ENCODE measurements at regions not wholly inside any gene's neighbourhood (a gene's known extent, or its start where the extent isn't known, plus 50 kb on each side); places are given as distances from the start of the nearest gene placed in this dataset.
"Not testable (repeated sequence)": the region's sequence is repeated elsewhere in the genome, so short reads cannot be mapped to it uniquely, and the experiment has no call there.

- no peak for DNase-seq (ENCODE audit: low spot score)
Measured at GRCh38 chr9:12271421-12271891, 421.7 kb upstream of the TYRP1 start.

DNA sequence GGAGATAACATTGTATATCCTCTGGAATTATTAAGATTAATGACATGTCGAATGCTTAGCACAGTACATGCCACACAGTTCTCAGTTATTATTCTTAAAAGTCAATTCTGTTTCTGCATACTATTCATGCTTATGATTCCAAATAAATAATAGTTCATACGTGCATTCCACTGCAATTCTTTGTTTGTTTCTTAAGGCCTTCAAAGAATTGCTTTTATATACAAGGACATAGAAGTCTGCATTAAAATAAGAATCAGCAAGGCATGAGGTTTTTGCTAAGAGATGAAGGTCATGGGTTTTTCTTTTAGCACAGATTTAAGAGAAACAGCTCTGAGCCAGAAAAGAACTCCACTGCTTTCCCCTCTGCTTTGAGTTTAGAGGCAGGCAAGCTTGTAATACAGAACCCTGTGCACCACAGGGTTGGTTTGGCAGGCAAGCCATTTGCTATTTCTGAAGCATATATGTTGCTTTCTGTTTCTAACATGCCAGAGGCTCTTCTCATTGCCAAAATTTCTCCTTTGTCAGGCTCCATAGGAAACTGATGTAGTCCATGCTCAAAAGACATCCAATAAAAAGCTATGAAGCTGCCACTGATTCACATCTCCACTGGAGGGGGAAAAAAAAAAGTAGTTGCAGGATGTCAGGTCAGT is 420.6 kb upstream of the TYRP1 start:
- DNase-seq (ENCODE audit: low spot score), result no peak

GRCh38 chr9:12274577-12274976 is 418.6 kb upstream of the TYRP1 start:
- DNase-seq (ENCODE audit: low spot score), result no peak

GRCh38 chr9:12276505-12276904 is 416.7 kb upstream of the TYRP1 start:
- no peak for DNase-seq (ENCODE audit: low spot score)

DNA sequence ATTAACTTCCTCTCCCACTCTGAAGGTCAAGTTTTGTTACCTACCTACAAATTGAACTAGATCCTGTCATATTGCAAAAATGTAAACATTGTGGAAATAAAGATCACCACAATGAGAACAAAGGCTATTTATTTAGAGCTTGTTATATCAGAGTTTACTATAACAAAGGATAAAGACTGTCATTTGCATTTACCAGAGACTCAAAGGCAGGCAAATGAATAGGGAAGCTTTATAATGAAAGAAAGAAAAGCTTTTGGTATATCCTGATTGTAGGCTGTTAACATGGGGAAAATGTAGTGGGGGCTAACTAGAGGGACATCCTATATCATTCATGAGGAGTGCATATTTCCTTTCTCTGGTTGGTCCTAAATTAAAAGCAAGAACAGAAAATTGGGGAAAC is 403.5 kb upstream of the TYRP1 start:
- DNase-seq (ENCODE audit: low spot score), result no peak

DNA sequence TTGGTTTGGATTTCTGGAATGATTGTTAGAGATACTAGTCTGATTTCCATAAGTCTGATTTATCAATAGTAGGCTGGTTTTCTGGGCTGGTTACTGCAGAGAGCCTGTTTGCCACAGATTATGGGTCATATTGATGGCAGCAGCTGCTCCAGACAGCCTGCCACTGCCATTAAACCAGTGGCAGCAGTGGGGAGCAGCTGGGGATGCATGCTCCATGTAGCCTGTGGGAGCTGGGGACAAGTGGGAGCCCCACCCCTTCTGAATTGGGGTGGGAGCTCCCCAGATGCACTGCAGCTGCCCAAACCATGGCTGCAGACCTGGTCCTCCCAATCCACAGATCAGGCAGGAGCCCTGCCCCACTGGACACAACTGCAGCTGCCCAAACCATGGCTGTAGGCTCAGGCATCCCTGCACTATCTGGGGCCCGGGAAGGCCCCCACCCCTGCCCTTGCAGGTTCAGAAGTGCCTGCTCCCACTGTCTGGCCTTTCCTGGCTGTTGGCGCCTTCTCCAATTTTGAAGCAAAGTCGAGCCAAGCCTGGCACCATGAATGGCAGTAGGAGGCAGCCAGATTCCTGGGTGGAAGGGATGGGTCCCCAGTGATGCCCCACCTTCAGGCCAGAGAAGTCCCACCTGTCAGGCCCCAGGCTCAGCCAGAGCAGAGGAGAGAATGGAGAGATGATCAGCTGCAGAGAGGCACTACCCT is 402.9 kb upstream of the TYRP1 start:
- no peak for DNase-seq (ENCODE audit: low spot score)

DNA sequence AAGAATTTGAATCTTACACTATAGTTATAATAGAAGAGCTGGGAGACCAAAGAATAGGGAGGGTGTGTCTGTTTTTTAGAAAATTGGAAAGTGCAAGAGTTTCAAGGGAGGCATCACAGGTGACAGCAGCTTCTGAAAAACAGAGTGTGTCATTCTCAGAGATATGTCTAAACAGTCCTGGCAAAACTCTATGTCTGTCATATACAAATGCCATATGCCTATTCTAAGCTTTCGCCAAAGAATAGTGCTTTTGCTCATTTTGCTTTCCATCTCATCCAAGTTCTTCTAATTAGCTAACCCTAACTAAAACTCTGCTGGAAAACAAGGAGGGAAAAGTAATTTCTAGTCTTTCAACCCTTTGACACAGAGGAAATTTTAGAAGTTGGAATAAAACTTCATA is 388.0 kb upstream of the TYRP1 start:
- no peak for DNase-seq (ENCODE audit: low spot score)

DNA sequence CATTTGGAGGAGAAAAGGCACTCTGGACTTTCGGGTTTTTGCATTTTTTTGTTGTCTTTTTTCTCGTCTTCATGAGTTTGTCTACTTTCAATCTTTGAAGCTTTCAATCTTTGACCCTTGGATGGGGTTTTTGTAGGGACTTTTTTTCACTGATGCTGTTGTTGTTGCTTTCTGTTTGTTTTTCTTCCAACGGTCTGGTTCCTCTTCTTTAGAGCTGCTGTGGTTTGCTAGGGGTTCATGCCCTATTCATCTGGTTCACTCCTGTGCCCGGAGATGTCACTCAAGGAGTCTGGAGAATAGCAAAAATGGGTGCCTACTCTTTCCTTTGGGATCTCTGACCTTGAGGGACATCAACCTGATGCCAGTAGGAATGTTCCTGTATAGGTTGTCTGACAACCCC is 378.6 kb upstream of the TYRP1 start:
- DNase-seq (ENCODE audit: low spot score), result no peak

DNA sequence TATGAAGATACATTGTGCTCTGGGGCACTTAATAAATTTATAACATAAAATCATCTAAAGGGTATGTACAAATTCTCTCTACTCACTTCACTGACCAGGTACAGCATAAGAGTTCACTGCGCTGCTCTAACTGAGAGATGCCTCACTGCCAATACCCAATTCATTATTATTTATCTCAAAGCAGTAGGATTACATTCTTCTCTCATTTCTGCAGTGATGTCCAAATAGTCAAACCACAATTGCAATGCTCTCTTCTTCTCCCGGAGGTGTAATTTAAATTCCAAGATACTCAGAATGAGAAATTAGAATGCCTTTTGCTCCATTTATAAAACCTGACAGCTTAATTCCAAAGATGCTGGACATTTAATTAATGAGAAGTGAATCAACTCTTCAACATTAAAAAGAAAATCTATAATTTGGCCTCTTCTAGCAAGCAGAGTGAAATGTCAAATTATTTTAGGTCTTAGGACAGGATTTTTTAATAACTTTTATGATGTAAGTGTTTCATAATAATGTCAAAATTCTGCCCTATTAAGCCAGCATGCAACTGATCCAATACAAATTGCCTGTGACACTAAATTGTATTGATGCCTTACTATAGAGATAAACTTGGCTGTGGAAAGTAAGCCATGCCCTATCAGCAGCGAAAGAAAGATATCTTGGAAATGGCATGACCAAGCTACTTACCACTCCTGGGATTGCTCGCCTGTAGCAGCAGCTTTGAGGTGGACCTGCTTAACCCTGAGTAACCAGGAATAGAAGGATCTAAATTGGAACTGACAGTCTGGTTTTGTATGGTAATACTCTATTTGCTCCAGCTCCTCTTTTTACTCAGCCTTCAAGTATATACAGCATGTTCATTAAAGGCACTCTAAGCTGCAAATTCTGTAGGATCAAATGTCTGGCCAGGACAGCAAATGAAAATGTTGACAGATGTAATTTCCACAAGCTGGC is 374.2 kb upstream of the TYRP1 start:
- DNase-seq (ENCODE audit: low spot score), result no peak

- no peak for DNase-seq (ENCODE audit: low spot score)
Measured at GRCh38 chr9:12329623-12329985, 363.6 kb upstream of the TYRP1 start.

DNA sequence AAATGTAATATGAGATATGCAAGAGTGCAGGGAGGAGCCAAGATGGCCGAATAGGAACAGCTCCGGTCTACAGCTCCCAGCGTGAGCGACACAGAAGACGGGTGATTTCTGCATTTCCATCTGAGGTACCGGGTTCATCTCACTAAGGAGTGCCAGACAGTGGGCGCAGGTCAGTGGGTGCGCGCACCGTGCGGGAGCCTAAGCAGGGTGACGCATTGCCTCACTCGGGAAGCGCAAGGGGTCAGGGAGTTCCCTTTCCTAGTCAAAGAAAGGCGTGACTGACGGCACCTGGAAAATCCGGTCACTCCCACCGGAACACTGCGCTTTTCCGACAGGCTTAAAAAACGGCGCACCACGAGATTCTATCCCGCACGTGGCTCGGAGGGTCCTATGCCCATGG is 359.2 kb upstream of the TYRP1 start:
- DNase-seq (ENCODE audit: low spot score), result not testable (repeated sequence)

GRCh38 chr9:12350775-12351174 is 342.4 kb upstream of the TYRP1 start:
- DNase-seq (ENCODE audit: low spot score), result no peak

DNA sequence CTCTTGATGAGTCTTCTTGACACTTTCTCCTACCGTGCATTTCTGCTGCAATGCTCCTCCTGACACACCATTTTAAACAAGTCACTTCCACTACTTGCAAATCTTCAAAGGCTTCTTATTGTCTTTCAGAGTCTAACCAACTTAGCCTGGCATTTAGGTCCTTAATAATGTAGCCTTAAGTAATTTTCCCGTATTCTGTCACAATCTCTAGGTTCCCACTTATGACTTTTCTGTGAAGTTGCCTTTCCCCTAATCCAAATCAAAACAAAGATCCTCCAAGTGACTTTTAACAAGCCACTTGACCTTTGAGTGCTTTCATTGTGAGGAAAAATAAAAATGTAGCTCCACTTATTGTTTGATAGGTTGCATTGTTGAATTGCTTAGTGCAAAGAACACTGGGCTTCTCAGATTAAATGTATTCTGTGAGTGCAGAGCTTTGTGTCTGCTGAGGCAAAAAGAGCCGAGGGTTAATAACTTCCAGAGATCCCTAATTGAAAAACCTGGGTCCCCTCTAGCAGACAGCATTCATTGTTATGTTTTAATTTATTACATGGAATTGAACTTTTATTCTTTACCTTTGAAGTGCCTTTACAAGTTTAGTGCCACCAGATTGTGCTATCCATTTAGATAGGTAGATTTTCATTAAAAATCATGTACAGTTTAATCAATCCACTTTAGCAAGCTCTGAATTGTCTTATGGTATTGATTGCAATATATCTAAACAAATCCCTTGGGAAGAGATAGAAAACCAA is 341.7 kb upstream of the TYRP1 start:
- DNase-seq (ENCODE audit: low spot score), result no peak

DNA sequence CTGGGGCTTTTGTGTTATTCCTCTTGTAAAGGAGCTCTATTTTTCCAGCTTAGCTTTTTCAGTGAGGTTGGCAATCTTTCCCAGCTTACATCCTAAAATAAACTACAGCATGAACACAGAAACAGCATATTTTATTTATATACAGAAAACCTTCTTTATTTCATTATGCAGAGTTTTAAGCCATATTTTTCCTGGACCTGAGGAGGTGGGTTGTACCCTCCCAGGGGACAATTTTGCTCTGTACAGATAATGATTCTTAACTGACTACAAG is 341.2 kb upstream of the TYRP1 start:
- no peak for DNase-seq (ENCODE audit: low spot score)

DNA sequence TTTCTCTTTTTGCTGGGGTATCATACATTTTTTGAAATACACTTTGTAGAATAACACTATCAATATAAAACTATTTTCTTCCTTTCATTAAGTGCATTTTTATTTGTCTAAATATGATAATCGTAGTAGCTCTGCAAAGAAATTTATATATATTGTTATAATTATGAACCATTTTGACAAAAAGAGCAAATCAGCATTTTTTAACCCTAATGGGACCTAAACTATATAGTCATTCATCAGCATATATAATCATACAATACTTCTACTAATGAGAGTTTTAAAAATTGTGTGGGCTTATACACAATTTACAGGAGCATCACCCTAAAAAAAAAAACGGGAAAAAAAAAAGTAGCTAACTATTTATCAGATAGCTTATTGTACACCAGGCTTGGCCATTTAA is 329.7 kb upstream of the TYRP1 start:
- no peak for DNase-seq (ENCODE audit: low spot score)

DNA sequence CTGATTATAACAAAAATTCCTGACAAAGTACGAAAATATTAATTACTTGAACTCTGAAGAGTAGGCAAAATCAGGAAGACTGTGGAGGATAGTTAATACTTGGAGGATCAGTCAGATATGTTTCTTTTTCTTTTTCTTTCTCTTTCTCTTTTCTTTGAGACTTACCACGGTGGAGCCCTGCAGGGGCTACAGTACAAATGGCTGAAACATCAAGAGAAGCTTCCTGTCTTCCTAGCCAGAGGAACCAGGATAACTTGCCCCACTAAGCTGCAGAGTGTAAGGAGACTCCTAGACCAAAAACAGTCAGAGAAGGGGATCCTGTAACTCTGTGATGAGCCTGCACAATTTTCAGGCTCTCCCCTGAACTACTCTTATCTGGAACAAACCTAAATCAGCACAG is 324.6 kb upstream of the TYRP1 start:
- no peak for DNase-seq (ENCODE audit: low spot score)

- DNase-seq (ENCODE audit: low spot score), result no peak
Measured at GRCh38 chr9:12391839-12392509, 301.2 kb upstream of the TYRP1 start.

DNA sequence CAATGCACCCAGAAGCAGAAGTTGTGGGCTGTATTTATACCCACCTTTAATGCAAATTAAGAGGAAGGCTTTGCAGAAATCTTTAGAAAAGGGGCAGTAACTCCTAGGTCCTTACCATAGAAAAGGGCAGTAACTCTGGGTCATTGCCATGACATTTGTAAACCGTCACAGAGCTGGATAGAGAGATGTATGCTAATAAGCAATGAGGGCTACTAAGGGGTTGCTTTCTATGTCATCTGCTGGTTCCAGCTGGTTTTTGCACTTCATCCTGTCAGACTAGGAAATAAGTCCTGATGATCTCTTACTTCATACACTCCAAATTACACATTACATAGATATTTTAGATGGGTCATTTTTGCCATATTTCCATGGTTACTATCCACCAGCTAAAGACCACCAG is 299.1 kb upstream of the TYRP1 start:
- DNase-seq (ENCODE audit: low spot score), result no peak

DNA sequence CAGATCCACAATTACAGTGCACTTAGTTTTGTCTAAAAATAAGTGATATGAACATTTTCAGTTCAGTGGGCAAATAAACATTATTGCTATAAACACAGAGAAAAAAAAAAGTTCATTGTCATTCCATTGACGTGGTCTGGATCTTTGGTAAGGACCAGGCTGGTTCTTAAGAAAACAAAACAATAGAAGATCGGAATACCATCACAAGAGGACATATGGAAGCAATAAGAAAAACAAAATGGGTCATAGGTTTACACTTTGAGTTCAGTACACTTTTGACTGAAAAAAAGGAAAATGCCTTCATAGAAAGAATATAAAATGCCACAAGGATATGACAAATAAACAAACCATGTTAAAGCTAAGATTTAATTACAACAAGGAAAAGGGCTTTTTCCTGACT is 289.5 kb upstream of the TYRP1 start:
- no peak for DNase-seq (ENCODE audit: low spot score)

DNA sequence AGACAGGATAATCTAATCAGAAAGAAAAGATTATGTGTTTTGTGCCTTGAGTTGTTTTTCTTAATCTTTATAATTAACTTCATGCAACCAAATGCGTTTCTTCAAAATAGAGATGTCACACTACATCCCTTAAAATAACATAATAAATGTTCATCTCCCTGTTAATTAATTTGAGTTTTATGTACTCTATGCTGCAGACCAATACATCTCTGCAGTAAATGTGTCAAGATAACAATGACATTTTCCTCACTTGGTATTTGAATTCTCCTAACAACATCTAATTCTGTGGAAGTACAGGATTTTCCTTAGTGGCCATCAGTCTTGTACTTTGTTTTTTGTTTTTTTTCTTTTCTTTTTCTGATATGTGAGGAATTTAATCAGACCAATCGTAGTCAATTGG is 279.2 kb upstream of the TYRP1 start:
- DNase-seq (ENCODE audit: low spot score), result no peak

DNA sequence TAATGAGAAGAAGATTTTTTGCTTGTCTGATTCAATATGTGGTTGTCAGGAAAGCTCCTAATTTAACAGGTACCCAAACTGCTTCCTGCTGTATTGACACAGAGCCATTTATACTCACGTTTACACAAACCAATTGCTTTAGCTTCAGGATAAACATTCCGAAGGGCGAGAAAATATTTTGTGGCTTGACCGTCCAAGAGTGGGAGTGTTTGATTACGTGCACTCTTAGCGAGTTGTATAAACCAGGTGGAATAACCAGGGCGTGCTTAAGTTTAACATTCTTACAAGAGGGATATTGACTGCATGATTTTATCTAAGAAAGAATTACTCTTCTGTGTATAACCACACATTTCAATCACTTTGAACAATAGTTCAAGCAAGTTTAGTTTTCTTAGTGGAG is 278.7 kb upstream of the TYRP1 start:
- no peak for DNase-seq (ENCODE audit: low spot score)

- DNase-seq (ENCODE audit: low spot score), result no peak
Measured at GRCh38 chr9:12415361-12415760, 277.8 kb upstream of the TYRP1 start.
